ENCODE measurements at regions not wholly inside any gene's neighbourhood (a gene's known extent, or its start where the extent isn't known, plus 50 kb on each side); places are given as distances from the start of the nearest gene placed in this dataset.

DNA sequence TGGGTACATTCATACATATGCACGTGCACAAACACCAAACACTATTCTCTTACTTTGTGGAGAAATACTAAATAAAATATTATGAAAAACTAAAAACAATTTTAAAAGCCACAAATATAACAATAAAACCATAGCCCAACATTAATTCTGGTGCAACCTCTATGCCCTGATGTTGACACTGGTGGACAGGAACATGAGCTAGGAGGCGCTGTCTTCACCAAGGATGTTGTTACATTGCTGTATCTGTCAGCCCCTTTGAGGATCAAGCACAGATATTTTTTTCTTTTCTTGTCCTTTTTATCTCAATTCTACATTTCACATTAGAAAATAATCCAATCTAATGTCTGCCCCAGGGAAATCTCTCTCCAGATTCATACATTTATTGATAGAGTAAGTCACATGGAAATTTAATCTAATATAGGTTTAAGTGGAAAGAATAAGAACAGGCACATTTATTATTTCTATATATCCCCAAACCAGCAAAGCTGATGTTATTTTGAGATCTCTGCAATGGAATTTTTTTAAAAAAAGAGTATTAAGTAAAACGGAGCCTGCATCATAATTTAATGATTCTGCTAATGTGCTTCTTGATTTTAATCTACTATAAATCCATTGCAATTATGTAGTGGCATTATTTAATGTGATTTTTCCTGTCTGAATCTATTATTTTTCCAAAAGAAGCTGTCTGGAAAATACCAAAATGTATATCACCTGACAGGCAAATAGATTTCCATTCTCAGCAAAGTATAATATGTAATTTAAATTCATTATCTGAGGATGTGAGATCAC lies 716.5 kb downstream of the MTRR start:
- DNase-seq, result no peak
- no peak overlapping the region for H3K27ac ChIP-seq (ENCODE audit: low read length)
- H3K36me3 ChIP-seq (ENCODE audit: control insufficient read depth, insufficient read depth, low read length), result no peaks in the 10 kb centered on the region
- no peaks in the 10 kb centered on the region for H3K9me3 ChIP-seq (replicated peaks; ENCODE audit: control insufficient read depth, low read depth, low read length)
- no peak overlapping the region for H3K4me3 ChIP-seq (ENCODE audit: low read length)
- 60% methylated on average over 1 of the region's 3 CpGs for WGBS (ENCODE audit: insufficient coverage)
- H3K4me1 ChIP-seq (ENCODE audit: control insufficient read depth, insufficient read depth, low read length), result no peaks in the 10 kb centered on the region
- H3K27me3 ChIP-seq (ENCODE audit: control insufficient read depth, insufficient read depth, low read length), result no peaks in the 10 kb centered on the region

GRCh38 chr5:8590959-8591358 lies 722.0 kb downstream of the MTRR start:
- DNase-seq, result no peak
- no peaks in the 10 kb centered on the region for H3K4me1 ChIP-seq (ENCODE audit: control insufficient read depth, insufficient read depth, low read length)
- no CpG with 5 or more reads among the region's 1 CpG for WGBS (ENCODE audit: insufficient coverage)

GRCh38 chr5:8598356-8598755 lies 729.4 kb downstream of the MTRR start:
- DNase-seq, result no peak
- no CpG with 5 or more reads among the region's 3 CpGs for WGBS (ENCODE audit: insufficient coverage)
- Histone ChIP-seq H3K36me3 (ENCODE audit: control insufficient read depth, insufficient read depth, low read length) (no peaks in the 10 kb centered on the region), H3K27ac (ENCODE audit: low read length) (no peak overlapping the region), H3K27me3 (ENCODE audit: control insufficient read depth, insufficient read depth, low read length) (no peaks in the 10 kb centered on the region), H3K9me3 (replicated peaks; ENCODE audit: control insufficient read depth, low read depth, low read length) (no peaks in the 10 kb centered on the region), H3K4me1 (ENCODE audit: control insufficient read depth, insufficient read depth, low read length) (no peaks in the 10 kb centered on the region), H3K4me3 (ENCODE audit: low read length) (no peak overlapping the region)

More at GRCh38 chr5:8590959-8591358, 722.0 kb downstream of the MTRR start:
- no peaks in the 10 kb centered on the region for H3K36me3 ChIP-seq (ENCODE audit: control insufficient read depth, insufficient read depth, low read length)
- H3K27ac ChIP-seq (ENCODE audit: low read length), result no peak overlapping the region
- H3K27me3 ChIP-seq (ENCODE audit: control insufficient read depth, insufficient read depth, low read length), result no peaks in the 10 kb centered on the region
- H3K9me3 ChIP-seq (replicated peaks; ENCODE audit: control insufficient read depth, low read depth, low read length), result no peaks in the 10 kb centered on the region
- no peak overlapping the region for H3K4me3 ChIP-seq (ENCODE audit: low read length)

- Histone ChIP-seq H3K4me3 (ENCODE audit: low read length) (no peak overlapping the region), H3K27me3 (ENCODE audit: control insufficient read depth, insufficient read depth, low read length) (no peaks in the 10 kb centered on the region), H3K9me3 (replicated peaks; ENCODE audit: control insufficient read depth, low read depth, low read length) (no peaks in the 10 kb centered on the region), H3K36me3 (ENCODE audit: control insufficient read depth, insufficient read depth, low read length) (no peaks in the 10 kb centered on the region), H3K27ac (ENCODE audit: low read length) (no peak overlapping the region), H3K4me1 (ENCODE audit: control insufficient read depth, insufficient read depth, low read length) (no peaks in the 10 kb centered on the region)
- 53% methylated on average over 2 of the region's 2 CpGs for WGBS (ENCODE audit: insufficient coverage)
- no peak for DNase-seq
These were observed 730.0 kb downstream of the MTRR start for GRCh38 chr5:8598996-8599395.

DNA sequence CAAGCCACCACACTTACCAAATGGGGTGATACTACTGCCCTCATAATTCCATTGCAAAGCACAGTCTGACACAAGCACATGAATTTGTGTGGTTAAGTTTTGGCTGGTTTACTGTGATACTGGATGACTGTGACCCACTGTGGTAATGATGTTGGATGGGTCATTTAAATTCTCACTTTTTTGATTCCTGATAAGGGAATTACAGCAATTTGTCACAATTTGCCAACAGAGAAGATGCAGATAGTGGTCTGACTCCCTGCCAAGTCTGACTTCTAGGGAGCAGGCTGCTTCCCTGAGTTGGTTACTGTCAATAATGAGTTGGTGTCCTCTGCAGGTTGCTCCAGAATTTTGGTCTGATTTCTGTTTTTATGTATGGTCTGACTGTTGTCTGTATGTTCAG lies 731.9 kb downstream of the MTRR start:
- DNase-seq, result no peak
- no peak overlapping the region for H3K4me3 ChIP-seq (ENCODE audit: low read length)
- no peaks in the 10 kb centered on the region for H3K9me3 ChIP-seq (replicated peaks; ENCODE audit: control insufficient read depth, low read depth, low read length)
- H3K4me1 ChIP-seq (ENCODE audit: control insufficient read depth, insufficient read depth, low read length), result no peaks in the 10 kb centered on the region
- no peak overlapping the region for H3K27ac ChIP-seq (ENCODE audit: low read length)
- H3K27me3 ChIP-seq (ENCODE audit: control insufficient read depth, insufficient read depth, low read length), result no peaks in the 10 kb centered on the region
- no peaks in the 10 kb centered on the region for H3K36me3 ChIP-seq (ENCODE audit: control insufficient read depth, insufficient read depth, low read length)

GRCh38 chr5:8601831-8602354 lies 732.9 kb downstream of the MTRR start:
- Histone ChIP-seq H3K27ac (ENCODE audit: low read length) (no peak overlapping the region), H3K27me3 (ENCODE audit: control insufficient read depth, insufficient read depth, low read length) (no peaks in the 10 kb centered on the region), H3K36me3 (ENCODE audit: control insufficient read depth, insufficient read depth, low read length) (no peaks in the 10 kb centered on the region), H3K4me3 (ENCODE audit: low read length) (no peak overlapping the region), H3K9me3 (replicated peaks; ENCODE audit: control insufficient read depth, low read depth, low read length) (no peaks in the 10 kb centered on the region), H3K4me1 (ENCODE audit: control insufficient read depth, insufficient read depth, low read length) (no peaks in the 10 kb centered on the region)
- no peak for DNase-seq
- 89% methylated on average over 3 of the region's 8 CpGs for WGBS (ENCODE audit: insufficient coverage)

- Histone ChIP-seq H3K4me3 (ENCODE audit: low read length) (no peak overlapping the region), H3K36me3 (ENCODE audit: control insufficient read depth, insufficient read depth, low read length) (no peaks in the 10 kb centered on the region), H3K27me3 (ENCODE audit: control insufficient read depth, insufficient read depth, low read length) (no peaks in the 10 kb centered on the region), H3K27ac (ENCODE audit: low read length) (no peak overlapping the region), H3K4me1 (ENCODE audit: control insufficient read depth, insufficient read depth, low read length) (no peaks in the 10 kb centered on the region), H3K9me3 (replicated peaks; ENCODE audit: control insufficient read depth, low read depth, low read length) (no peaks in the 10 kb centered on the region)
- no peak for DNase-seq
These were observed 737.3 kb downstream of the MTRR start for GRCh38 chr5:8606231-8606630.

DNA sequence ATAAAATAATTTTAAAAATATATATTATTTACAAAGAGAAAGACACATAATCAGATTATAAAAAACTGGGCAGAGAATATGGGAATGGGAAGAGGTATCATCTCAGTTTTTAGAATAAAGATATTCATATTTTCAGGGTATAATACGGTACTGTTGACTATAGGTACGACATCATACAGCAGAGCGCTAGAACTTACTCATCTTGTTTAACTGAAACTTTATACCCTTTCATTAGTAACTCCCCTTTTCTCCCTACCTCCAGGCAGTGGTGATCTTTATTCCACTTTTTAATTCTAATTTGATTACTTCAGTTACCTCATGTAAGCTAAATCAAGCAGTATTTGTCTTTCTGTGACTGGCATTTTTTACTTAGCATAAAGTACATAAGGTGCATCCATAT lies 742.1 kb downstream of the MTRR start:
- Histone ChIP-seq H3K4me1 (ENCODE audit: control insufficient read depth, insufficient read depth, low read length) (no peaks in the 10 kb centered on the region), H3K27ac (ENCODE audit: low read length) (no peak overlapping the region), H3K27me3 (ENCODE audit: control insufficient read depth, insufficient read depth, low read length) (no peaks in the 10 kb centered on the region), H3K4me3 (ENCODE audit: low read length) (no peak overlapping the region), H3K36me3 (ENCODE audit: control insufficient read depth, insufficient read depth, low read length) (no peaks in the 10 kb centered on the region), H3K9me3 (replicated peaks; ENCODE audit: control insufficient read depth, low read depth, low read length) (no peaks in the 10 kb centered on the region)
- no peak for DNase-seq
- no CpG with 5 or more reads among the region's 3 CpGs for WGBS (ENCODE audit: insufficient coverage)

- Histone ChIP-seq H3K9me3 (replicated peaks; ENCODE audit: control insufficient read depth, low read depth, low read length) (no peaks in the 10 kb centered on the region), H3K27ac (ENCODE audit: low read length) (no peak overlapping the region), H3K27me3 (ENCODE audit: control insufficient read depth, insufficient read depth, low read length) (no peaks in the 10 kb centered on the region), H3K4me3 (ENCODE audit: low read length) (no peak overlapping the region), H3K4me1 (ENCODE audit: control insufficient read depth, insufficient read depth, low read length) (no peaks in the 10 kb centered on the region), H3K36me3 (ENCODE audit: control insufficient read depth, insufficient read depth, low read length) (no peaks in the 10 kb centered on the region)
- DNase-seq, result no peak
- 100% methylated on average over 1 of the region's 4 CpGs for WGBS (ENCODE audit: insufficient coverage)
These were observed 744.2 kb downstream of the MTRR start for GRCh38 chr5:8613078-8613685.

- no peak for DNase-seq
- 93% methylated on average over 4 of the region's 7 CpGs for WGBS (ENCODE audit: insufficient coverage)
- Histone ChIP-seq H3K36me3 (ENCODE audit: control insufficient read depth, insufficient read depth, low read length) (no peaks in the 10 kb centered on the region), H3K9me3 (replicated peaks; ENCODE audit: control insufficient read depth, low read depth, low read length) (no peaks in the 10 kb centered on the region), H3K27ac (ENCODE audit: low read length) (no peak overlapping the region), H3K4me3 (ENCODE audit: low read length) (no peak overlapping the region), H3K27me3 (ENCODE audit: control insufficient read depth, insufficient read depth, low read length) (no peaks in the 10 kb centered on the region), H3K4me1 (ENCODE audit: control insufficient read depth, insufficient read depth, low read length) (no peaks in the 10 kb centered on the region)
These were observed 746.4 kb downstream of the MTRR start for GRCh38 chr5:8615142-8615858.

Data from muscle of leg (tissue), 3 donors.